ENCODE measurements at regions not wholly inside any gene's neighbourhood (a gene's known extent, or its start where the extent isn't known, plus 50 kb on each side); places are given as distances from the start of the nearest gene placed in this dataset.

DNA sequence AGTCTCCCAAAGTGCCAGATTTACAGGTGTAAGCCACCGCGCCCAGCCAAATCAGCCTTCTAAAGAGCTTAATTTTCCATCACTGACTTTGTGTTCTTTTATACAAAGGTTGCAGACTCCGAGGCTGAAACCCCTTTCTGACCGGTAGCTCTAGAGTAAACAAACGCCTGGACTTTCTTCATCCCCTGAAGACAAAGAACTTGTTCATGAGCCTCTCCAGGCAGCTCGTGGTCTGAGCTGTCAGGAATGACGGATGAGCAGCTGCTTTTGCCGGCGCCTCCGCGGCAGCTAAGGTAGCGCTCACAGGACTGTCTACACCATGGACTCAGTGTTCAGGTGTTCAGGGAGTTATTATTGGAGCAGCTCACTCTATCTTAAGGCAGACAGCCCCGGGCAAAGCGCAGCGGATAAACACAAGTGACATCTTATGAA, 128.5 kb upstream of the ERRFI1 start (continued):
- peak; percentile 87; the same call in 1 of the 2 replicates for TF ChIP-seq MED13 (CRISPR knock-in tag; IDR thresholded peaks at IDR 0.05)
- peak; percentile 46; the same call in 1 of the 2 replicates for TF ChIP-seq KDM6A (CRISPR knock-in tag; IDR thresholded peaks at IDR 0.05; ENCODE audit: low read depth)
- no peak for TF ChIP-seq ZNF883 (CRISPR knock-in tag; IDR thresholded peaks at IDR 0.05; ENCODE audit: not compliant biosample characterization)
- TF ChIP-seq ZNF263 (CRISPR knock-in tag; IDR thresholded peaks at IDR 0.05) = peak; percentile 80
- TF ChIP-seq, protein P1, sequence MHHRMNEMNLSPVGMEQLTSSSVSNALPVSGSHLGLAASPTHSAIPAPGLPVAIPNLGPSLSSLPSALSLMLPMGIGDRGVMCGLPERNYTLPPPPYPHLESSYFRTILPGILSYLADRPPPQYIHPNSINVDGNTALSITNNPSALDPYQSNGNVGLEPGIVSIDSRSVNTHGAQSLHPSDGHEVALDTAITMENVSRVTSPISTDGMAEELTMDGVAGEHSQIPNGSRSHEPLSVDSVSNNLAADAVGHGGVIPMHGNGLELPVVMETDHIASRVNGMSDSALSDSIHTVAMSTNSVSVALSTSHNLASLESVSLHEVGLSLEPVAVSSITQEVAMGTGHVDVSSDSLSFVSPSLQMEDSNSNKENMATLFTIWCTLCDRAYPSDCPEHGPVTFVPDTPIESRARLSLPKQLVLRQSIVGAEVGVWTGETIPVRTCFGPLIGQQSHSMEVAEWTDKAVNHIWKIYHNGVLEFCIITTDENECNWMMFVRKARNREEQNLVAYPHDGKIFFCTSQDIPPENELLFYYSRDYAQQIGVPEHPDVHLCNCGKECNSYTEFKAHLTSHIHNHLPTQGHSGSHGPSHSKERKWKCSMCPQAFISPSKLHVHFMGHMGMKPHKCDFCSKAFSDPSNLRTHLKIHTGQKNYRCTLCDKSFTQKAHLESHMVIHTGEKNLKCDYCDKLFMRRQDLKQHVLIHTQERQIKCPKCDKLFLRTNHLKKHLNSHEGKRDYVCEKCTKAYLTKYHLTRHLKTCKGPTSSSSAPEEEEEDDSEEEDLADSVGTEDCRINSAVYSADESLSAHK (CRISPR knock-in tag; IDR thresholded peaks at IDR 0.05; ENCODE audit: borderline replicate concordance) = no peak
- no peak for TF ChIP-seq JDP2 (CRISPR knock-in tag; IDR thresholded peaks at IDR 0.05; ENCODE audit: borderline replicate concordance)
- peak; percentile 73; the same call in 1 of the 2 replicates for TF ChIP-seq HDAC1 (CRISPR knock-in tag; IDR thresholded peaks at IDR 0.05)
- TF ChIP-seq, protein P2, sequence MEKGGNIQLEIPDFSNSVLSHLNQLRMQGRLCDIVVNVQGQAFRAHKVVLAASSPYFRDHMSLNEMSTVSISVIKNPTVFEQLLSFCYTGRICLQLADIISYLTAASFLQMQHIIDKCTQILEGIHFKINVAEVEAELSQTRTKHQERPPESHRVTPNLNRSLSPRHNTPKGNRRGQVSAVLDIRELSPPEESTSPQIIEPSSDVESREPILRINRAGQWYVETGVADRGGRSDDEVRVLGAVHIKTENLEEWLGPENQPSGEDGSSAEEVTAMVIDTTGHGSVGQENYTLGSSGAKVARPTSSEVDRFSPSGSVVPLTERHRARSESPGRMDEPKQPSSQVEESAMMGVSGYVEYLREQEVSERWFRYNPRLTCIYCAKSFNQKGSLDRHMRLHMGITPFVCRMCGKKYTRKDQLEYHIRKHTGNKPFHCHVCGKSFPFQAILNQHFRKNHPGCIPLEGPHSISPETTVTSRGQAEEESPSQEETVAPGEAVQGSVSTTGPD (CRISPR knock-in tag; IDR thresholded peaks at IDR 0.05) = no peak
- peak; percentile 94 for TF ChIP-seq TBX2 (CRISPR knock-in tag; IDR thresholded peaks at IDR 0.05; ENCODE audit: borderline replicate concordance)
- no peak for TF ChIP-seq U2AF2 (IDR thresholded peaks at IDR 0.05; ENCODE audit: low read depth, low read length)
- TF ChIP-seq FOXK1 (CRISPR knock-in tag; IDR thresholded peaks at IDR 0.05; ENCODE audit: borderline replicate concordance, low read depth) = peak; percentile 76; the same call in 1 of the 2 replicates
- TF ChIP-seq, protein P3, sequence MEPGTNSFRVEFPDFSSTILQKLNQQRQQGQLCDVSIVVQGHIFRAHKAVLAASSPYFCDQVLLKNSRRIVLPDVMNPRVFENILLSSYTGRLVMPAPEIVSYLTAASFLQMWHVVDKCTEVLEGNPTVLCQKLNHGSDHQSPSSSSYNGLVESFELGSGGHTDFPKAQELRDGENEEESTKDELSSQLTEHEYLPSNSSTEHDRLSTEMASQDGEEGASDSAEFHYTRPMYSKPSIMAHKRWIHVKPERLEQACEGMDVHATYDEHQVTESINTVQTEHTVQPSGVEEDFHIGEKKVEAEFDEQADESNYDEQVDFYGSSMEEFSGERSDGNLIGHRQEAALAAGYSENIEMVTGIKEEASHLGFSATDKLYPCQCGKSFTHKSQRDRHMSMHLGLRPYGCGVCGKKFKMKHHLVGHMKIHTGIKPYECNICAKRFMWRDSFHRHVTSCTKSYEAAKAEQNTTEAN (CRISPR knock-in tag; conservative IDR thresholded peaks at IDR 0.05) = no peak; the same call in 1 of the 2 replicates
- TF ChIP-seq, protein P4, sequence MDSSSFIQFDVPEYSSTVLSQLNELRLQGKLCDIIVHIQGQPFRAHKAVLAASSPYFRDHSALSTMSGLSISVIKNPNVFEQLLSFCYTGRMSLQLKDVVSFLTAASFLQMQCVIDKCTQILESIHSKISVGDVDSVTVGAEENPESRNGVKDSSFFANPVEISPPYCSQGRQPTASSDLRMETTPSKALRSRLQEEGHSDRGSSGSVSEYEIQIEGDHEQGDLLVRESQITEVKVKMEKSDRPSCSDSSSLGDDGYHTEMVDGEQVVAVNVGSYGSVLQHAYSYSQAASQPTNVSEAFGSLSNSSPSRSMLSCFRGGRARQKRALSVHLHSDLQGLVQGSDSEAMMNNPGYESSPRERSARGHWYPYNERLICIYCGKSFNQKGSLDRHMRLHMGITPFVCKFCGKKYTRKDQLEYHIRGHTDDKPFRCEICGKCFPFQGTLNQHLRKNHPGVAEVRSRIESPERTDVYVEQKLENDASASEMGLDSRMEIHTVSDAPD (CRISPR knock-in tag; IDR thresholded peaks at IDR 0.05) = peak; percentile 38; the same call in 1 of the 2 replicates
- TF ChIP-seq ZBTB38 (CRISPR knock-in tag; IDR thresholded peaks at IDR 0.05) = peak; percentile 91
- TF ChIP-seq MYNN (CRISPR knock-in tag; IDR thresholded peaks at IDR 0.05; ENCODE audit: low read depth) = no peak
- no peak for TF ChIP-seq MAFK (conservative IDR thresholded peaks at IDR 0.05 in 1 of 2, IDR thresholded peaks at IDR 0.05 in 1 of 2; ENCODE audit: low read length in 2 of 2)
- TF ChIP-seq ARNTL (CRISPR knock-in tag; IDR thresholded peaks at IDR 0.05) = peak; percentile 63
- TF ChIP-seq, protein P5, sequence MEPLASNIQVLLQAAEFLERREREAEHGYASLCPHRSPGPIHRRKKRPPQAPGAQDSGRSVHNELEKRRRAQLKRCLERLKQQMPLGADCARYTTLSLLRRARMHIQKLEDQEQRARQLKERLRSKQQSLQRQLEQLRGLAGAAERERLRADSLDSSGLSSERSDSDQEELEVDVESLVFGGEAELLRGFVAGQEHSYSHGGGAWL (CRISPR knock-in tag; IDR thresholded peaks at IDR 0.05) = no peak
- peak in 1 of 2 experiments; percentile 16; a peak in 1 of 4 replicates for TF ChIP-seq POLR2A (IDR thresholded peaks at IDR 0.05; ENCODE audit: insufficient read depth in 1 of 2, low read depth in 2 of 2, low read length in 2 of 2)
- TF ChIP-seq, protein P6, sequence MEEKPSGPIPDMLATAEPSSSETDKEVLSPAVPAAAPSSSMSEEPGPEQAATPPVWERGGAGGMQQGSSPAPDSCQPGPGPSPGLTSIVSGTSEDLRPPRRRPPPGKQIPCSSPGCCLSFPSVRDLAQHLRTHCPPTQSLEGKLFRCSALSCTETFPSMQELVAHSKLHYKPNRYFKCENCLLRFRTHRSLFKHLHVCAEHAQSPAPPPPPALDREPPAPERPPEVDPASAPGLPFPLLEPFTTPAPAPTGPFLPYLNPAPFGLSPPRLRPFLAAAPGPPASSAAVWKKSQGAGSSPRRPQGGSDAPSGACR (CRISPR knock-in tag; IDR thresholded peaks at IDR 0.05) = no peak
- TF ChIP-seq, protein P7, sequence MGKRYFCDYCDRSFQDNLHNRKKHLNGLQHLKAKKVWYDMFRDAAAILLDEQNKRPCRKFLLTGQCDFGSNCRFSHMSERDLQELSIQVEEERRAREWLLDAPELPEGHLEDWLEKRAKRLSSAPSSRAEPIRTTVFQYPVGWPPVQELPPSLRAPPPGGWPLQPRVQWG (CRISPR knock-in tag; IDR thresholded peaks at IDR 0.05; ENCODE audit: borderline replicate concordance, low read depth) = no peak
- no peak for TF ChIP-seq ZNF207 (IDR thresholded peaks at IDR 0.05; ENCODE audit: borderline replicate concordance)
